HUES6 (cell line): ENCODE measurements at regions not wholly inside any gene's neighbourhood (a gene's known extent, or its start where the extent isn't known, plus 50 kb on each side); places are given as distances from the start of the nearest gene placed in this dataset.

Experiments used
- H3K27ac ChIP-seq: 2 replicates; pipeline ENCODE4 v1.7.0; 2013; ENCODE audit warnings: low read depth, mild to moderate bottlenecking, low read length, inconsistent platforms
- H3K27me3 ChIP-seq: 2 replicates; pipeline ENCODE4 v1.6.1; 2013; ENCODE audit warnings: low read length; ENCODE audit not compliant: control insufficient read depth, insufficient read depth
- H3K36me3 ChIP-seq: 2 replicates; pipeline ENCODE4 v1.6.1; 2013; ENCODE audit warnings: low read length; ENCODE audit not compliant: control insufficient read depth, insufficient read depth
- H3K4me1 ChIP-seq: 2 replicates; pipeline ENCODE4 v1.6.1; 2013; ENCODE audit warnings: low read length; ENCODE audit not compliant: control insufficient read depth, insufficient read depth
- H3K4me3 ChIP-seq: 2 replicates; pipeline ENCODE4 v1.5.1; 2013; ENCODE audit warnings: low read depth, low read length
- H3K9ac ChIP-seq: one replicate; pipeline ENCODE4 v1.6.1; 2013; ENCODE audit warnings: mild to moderate bottlenecking, low read length
- H3K9me3 ChIP-seq: 2 replicates; pipeline ENCODE4 v1.6.1; 2013; ENCODE audit warnings: low read depth, low read length; ENCODE audit not compliant: control insufficient read depth, insufficient read depth

DNA sequence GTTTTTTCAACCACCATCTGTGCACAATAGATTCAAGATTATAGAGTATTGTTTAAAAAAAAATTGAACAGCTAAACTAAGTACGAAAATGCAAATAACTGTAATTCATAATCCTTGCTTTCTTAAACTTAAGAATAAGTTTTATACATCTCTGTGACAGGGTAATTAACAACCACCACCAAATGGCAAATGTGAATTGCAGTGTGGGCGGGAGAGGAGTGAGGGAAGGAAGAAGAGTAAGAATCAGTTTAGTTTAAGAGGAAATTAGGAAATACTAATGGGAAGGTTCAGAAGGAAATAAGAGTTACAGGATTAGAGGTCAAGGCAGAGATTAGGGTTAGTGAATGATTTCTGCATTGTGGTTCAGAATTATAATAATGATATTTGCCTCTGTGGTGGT is 430.9 kb downstream of the SPRY1 start:
- Histone ChIP-seq H3K9ac (no peak overlapping the region), H3K36me3 (no peaks in the 10 kb centered on the region), H3K4me3 (no peak overlapping the region), H3K4me1 (no peaks in the 10 kb centered on the region), H3K27me3 (no peaks in the 10 kb centered on the region), H3K9me3 (peaks cover 9% of the 10 kb centered on the region; the same call in 1 of the 2 replicates), H3K27ac (no peak overlapping the region)

DNA sequence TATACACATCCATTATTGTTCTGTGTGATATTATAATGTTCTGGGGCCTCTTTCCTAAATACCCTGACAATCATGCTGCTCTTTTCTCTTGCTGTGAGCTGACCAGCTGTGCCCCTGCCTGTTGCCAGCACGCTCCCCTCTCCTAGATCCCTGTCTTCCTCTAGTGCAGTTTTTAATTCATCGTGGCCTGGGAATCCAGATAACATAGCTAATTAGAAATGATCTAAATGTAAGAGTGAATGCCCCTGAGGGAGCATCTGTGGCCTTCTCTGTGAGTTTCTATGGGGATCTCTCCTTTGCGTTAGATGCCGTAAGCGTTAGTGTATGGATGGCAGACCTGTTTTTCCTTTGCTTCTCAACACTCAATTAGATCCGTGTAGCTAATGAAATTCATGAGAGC is 434.3 kb downstream of the SPRY1 start:
- Histone ChIP-seq H3K4me1 (no peaks in the 10 kb centered on the region), H3K9me3 (peaks cover 10% of the 10 kb centered on the region; the same call in 1 of the 2 replicates), H3K27me3 (no peaks in the 10 kb centered on the region), H3K36me3 (no peaks in the 10 kb centered on the region), H3K27ac (no peak overlapping the region), H3K4me3 (no peak overlapping the region), H3K9ac (no peak overlapping the region)

DNA sequence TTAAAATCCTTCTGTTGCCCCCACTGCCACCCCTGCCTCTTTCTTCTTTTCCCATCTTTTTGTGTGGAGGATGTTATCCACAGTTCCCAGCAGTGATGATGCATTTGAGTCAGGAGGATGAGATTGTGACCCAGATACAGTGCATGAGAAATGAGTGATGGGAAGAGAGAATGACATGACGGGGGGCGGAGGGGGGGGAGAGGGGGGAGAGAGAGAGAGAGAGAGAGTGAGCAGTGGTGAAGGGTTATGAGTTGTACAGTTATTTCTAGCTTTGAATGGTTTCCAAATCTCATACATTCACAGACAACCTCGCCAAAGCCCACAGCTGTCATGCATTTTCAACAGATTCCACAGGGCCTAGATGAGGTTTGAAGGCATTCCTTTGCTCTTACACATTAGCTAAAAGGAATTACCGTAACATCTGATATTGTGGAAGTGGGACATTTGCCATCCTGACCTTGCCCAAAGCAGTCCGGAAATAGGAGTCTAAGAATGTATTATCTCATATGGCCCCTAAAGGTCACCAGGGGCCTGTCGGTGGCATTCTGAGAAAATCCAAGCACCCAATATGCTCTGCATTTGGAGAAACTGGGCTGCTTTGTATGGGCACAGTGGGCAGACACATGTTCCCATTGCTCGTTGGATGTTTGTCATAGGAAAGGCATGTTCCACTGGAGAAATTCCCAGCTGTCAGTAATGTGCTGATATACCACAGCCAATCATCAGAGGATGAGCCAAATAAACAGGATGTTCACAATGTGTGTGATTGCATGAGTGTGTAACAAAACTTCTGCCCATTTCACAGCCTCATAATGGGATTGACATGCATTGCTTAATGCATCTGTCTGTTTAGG is 435.8 kb downstream of the SPRY1 start:
- Histone ChIP-seq H3K9me3 (peaks cover 10% of the 10 kb centered on the region; the same call in 1 of the 2 replicates), H3K4me3 (no peak overlapping the region), H3K9ac (no peak overlapping the region), H3K27ac (no peak overlapping the region), H3K36me3 (no peaks in the 10 kb centered on the region), H3K27me3 (no peaks in the 10 kb centered on the region), H3K4me1 (peaks cover 4% of the 10 kb centered on the region; the same call in 1 of the 2 replicates)

DNA sequence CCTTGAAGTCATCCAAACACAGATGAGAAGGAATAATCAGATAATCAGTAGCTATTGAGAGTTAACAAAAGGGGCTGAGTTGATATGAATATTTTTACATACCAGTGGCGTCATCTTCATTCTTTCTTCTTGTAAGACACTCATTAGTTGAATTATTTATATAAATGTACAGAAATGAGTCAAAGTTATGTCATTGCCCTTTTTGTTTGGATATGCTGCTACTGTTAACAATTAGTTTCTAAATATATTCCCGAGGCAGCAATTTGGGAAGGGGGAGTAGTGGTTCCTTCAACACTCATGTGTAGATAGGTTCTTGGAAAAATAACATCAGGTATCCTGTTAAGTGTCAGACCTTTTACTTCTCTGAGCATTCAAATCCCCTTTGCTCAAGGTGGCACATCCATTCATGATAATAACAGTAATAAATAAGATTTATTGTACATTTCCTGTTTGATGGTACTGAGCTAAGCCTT is 436.6 kb downstream of the SPRY1 start:
- Histone ChIP-seq H3K27ac (no peak overlapping the region), H3K9me3 (peaks cover 10% of the 10 kb centered on the region; the same call in 1 of the 2 replicates), H3K4me3 (no peak overlapping the region), H3K27me3 (no peaks in the 10 kb centered on the region), H3K36me3 (no peaks in the 10 kb centered on the region), H3K9ac (no peak overlapping the region), H3K4me1 (peaks cover 4% of the 10 kb centered on the region; the same call in 1 of the 2 replicates)

DNA sequence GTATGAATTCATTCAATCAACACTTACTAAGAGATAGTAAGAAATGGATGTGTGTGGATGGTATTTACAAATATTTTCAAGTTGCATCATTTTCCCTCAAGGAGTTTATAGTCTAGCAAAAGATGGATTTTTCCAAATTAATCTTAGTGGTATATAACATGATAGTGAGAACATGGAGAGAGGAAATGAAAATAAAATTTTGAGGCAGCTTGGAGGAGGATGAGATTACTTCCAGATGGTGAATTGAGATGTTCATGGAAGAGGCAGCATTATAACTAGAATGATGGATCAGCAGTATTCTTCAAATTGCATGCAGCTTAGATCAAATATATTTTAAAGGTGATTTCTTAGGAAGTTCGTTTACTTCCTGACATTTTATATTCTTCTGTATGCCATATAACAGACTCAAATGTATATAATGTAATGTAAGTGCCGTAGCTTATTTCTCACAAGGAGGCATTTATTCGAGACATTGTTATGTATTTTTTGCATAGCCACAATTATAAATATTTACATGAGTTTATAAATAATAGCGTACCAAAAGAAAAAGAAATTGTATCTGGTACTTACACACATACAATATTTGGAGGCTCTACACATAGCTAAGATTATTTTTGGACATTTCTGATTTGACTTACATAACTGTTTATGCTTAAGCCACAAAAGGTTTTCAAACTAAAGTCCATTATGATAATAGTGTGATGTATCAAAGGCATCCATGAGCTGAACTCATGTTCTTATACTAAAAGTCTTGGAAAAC is 439.4 kb downstream of the SPRY1 start:
- Histone ChIP-seq H3K27ac (no peak overlapping the region), H3K36me3 (no peaks in the 10 kb centered on the region), H3K9ac (no peak overlapping the region), H3K27me3 (no peaks in the 10 kb centered on the region), H3K9me3 (0 out of 2 replicates have a peak, but pooled peaks cover 2% of the 10 kb centered on the region), H3K4me3 (no peak overlapping the region), H3K4me1 (peaks cover 4% of the 10 kb centered on the region; the same call in 1 of the 2 replicates)

DNA sequence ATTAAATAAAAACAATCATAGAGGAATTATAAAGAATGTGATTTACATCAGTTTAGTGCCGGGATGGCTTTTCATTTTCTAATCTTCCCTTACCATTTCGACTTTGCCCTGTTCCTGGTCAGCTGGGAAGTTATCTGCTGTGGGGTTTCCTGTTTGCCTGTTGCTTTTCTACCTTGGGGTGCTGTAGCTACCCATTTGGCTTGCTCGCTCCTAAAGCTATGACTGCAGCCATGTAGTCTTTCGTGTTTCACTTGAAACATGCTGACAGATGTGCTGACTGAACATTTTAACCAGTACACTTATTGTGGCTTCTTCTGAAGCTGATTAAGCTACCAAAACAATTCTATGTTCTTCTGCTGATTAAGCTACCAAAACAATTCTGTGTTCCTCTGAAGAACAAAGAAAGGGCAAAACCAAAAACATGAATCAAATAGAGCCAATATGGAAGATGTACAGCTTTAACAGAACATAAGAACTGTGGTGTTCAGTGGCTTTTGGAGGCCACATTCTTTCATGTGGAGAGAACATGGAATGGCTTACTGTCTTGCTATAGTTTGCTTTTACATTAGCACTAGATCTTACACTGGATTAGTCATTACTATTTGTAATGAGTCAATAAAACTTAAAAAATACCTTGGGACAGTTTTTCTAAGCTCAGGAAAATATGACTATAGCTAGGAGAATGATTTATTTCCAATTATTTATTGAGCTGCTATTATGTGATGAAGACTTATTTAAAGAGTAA is 440.4 kb downstream of the SPRY1 start:
- Histone ChIP-seq H3K4me3 (no peak overlapping the region), H3K27me3 (no peaks in the 10 kb centered on the region), H3K36me3 (no peaks in the 10 kb centered on the region), H3K9ac (no peak overlapping the region), H3K4me1 (peaks cover 4% of the 10 kb centered on the region; the same call in 1 of the 2 replicates), H3K27ac (no peak overlapping the region), H3K9me3 (0 out of 2 replicates have a peak, but pooled peaks cover 2% of the 10 kb centered on the region)

DNA sequence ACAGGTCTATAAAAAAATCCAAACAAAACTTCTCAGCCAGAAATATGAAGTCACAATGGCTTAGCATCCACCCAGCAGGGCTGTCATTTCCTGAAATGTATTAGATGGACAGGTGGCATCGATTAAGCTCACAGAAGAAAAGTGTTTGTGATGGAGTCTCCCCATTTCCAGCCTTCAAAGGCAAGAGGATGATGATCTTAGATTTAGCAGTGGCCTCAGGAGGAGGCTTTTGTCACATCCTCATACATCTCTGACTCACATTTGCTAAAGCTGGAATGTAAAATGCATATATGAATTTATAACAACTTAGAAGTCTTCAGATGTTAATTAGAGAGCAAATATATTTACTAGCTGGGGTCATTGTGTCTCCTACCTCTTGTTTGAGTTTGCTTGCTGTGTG is 441.9 kb downstream of the SPRY1 start:
- Histone ChIP-seq H3K27me3 (no peaks in the 10 kb centered on the region), H3K27ac (no peak overlapping the region), H3K9ac (no peak overlapping the region), H3K36me3 (no peaks in the 10 kb centered on the region), H3K9me3 (0 out of 2 replicates have a peak, but pooled peaks cover 2% of the 10 kb centered on the region), H3K4me3 (no peak overlapping the region), H3K4me1 (peaks cover 4% of the 10 kb centered on the region; the same call in 1 of the 2 replicates)

DNA sequence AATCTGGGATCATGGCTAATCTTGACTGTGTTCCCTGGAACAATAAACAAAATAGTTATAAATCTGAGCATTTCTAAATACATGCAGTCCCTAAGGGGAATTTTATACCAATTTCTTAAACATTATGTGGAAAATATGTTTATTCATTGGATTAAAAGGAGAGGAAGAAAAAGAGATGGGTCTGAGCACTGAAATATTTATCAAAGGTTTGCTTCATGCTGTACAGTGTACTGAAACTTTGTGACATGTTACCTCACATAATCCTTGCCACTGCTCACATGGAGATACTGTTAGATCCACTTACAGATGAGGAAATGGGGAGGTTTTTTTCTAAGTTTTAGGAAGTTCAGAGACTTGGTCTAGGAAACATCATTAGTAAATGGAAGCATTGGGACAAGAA is 443.6 kb downstream of the SPRY1 start:
- Histone ChIP-seq H3K4me3 (no peak overlapping the region), H3K9me3 (0 out of 2 replicates have a peak, but pooled peaks cover 2% of the 10 kb centered on the region), H3K9ac (no peak overlapping the region), H3K4me1 (peaks cover 4% of the 10 kb centered on the region; the same call in 1 of the 2 replicates), H3K27ac (no peak overlapping the region), H3K36me3 (no peaks in the 10 kb centered on the region), H3K27me3 (no peaks in the 10 kb centered on the region)

DNA sequence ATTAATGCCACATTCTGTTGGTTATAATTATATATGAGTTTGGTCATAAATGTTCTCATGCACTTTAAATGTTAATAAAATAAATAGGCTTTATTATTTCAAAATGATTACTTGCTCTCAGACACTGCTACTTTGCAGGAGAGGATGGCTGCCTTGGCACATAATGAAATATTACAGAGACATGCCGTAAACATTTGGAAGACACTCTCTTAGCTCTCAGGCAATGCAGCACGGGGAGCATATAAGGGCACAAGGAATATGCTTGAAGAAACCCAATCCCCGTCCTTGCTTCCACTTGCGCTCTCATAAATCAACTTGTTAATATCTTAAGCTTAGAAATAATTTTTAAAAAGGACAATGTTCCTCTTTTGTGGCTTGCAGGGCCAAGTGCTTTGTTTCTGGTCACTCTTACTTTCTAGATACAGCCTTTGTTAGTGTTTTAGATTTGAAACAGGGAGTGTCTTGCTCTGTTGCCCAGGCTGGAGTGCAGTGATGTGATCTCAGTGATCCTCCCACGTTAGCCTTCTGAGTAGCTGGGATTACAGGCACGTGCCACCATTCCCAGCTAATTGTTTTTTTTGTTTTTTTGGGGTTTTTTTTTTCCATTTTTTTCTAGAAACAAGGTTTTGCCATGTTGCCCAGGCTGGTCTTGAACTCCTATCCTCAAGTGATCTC is 445.0 kb downstream of the SPRY1 start:
- Histone ChIP-seq H3K27me3 (no peaks in the 10 kb centered on the region), H3K9ac (no peak overlapping the region), H3K27ac (no peak overlapping the region), H3K9me3 (no peaks in the 10 kb centered on the region), H3K4me3 (no peak overlapping the region), H3K36me3 (no peaks in the 10 kb centered on the region), H3K4me1 (peaks cover 4% of the 10 kb centered on the region; the same call in 1 of the 2 replicates)

DNA sequence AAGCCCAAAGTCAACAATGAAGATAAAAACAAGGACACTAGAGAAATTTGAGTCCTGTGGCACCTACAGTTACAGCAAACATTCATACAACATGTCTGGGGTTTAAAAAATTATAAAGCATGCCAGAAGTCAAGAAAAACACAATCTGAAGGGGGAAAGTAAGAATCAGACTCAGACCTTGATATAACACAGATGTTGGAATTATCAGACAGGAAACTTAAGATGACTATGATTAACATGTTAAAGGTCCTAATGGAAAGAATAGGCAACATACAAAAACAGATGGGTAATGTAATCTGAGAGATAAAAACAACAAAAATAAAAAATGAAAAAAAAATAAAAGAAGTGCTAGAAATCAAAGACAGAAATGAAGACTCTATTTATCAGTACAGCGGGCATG is 446.5 kb downstream of the SPRY1 start:
- Histone ChIP-seq H3K36me3 (no peaks in the 10 kb centered on the region), H3K27me3 (no peaks in the 10 kb centered on the region), H3K27ac (no peak overlapping the region), H3K9me3 (no peaks in the 10 kb centered on the region), H3K9ac (no peak overlapping the region), H3K4me3 (no peak overlapping the region), H3K4me1 (no peaks in the 10 kb centered on the region)
